Neural crest cell (in vitro differentiated cells): ENCODE measurements at regions not wholly inside any gene's neighbourhood (a gene's known extent, or its start where the extent isn't known, plus 50 kb on each side); places are given as distances from the start of the nearest gene placed in this dataset.

Experiments used
- DNase-seq: peaks from one replicate; pipeline ENCODE4 v3.0.0; 2021; ENCODE audit warnings: low read depth, mixed read lengths, low spot score
- H3K27ac Mint-ChIP-seq: one replicate; pipeline ENCODE4 v1.8.0; 2021; ENCODE audit warnings: mild to moderate bottlenecking, mixed read lengths; ENCODE audit not compliant: unreplicated experiment
- H3K27me3 Mint-ChIP-seq: 2 replicates; pipeline ENCODE4 v1.8.0; 2021; ENCODE audit warnings: low read depth, mild to moderate bottlenecking, mixed read lengths
- H3K36me3 Mint-ChIP-seq: 2 replicates; pipeline ENCODE4 v1.8.0; 2021; ENCODE audit warnings: low read depth, mild to moderate bottlenecking, mixed read lengths
- H3K4me1 Mint-ChIP-seq: 2 replicates; pipeline ENCODE4 v1.8.0; 2021; ENCODE audit warnings: mixed read lengths
- H3K4me3 Mint-ChIP-seq: one replicate; pipeline ENCODE4 v1.8.0; 2021; ENCODE audit warnings: mild to moderate bottlenecking, mixed read lengths
- H3K9me3 Mint-ChIP-seq: 2 replicates; pipeline ENCODE4 v1.8.0; 2021; ENCODE audit warnings: mixed read lengths
- TF ChIP-seq, protein P1 (sequence below): fragments of 200-600 bp; sonication (generic); conservative IDR thresholded peaks from 2 replicates; pipeline ENCODE4 v1.5.0; 2021; ENCODE audit warnings: antibody characterized with exemption, mild to moderate bottlenecking

- no peaks in the 10 kb centered on the region for H3K27me3 Mint-ChIP-seq
- no peaks in the 10 kb centered on the region for H3K4me1 Mint-ChIP-seq
- H3K27ac Mint-ChIP-seq: no peak overlapping the region
- no peak overlapping the region for H3K4me3 Mint-ChIP-seq
- peaks cover 5% of the 10 kb centered on the region for H3K9me3 Mint-ChIP-seq
- H3K36me3 Mint-ChIP-seq: no peaks in the 10 kb centered on the region
- TF ChIP-seq, protein P1, sequence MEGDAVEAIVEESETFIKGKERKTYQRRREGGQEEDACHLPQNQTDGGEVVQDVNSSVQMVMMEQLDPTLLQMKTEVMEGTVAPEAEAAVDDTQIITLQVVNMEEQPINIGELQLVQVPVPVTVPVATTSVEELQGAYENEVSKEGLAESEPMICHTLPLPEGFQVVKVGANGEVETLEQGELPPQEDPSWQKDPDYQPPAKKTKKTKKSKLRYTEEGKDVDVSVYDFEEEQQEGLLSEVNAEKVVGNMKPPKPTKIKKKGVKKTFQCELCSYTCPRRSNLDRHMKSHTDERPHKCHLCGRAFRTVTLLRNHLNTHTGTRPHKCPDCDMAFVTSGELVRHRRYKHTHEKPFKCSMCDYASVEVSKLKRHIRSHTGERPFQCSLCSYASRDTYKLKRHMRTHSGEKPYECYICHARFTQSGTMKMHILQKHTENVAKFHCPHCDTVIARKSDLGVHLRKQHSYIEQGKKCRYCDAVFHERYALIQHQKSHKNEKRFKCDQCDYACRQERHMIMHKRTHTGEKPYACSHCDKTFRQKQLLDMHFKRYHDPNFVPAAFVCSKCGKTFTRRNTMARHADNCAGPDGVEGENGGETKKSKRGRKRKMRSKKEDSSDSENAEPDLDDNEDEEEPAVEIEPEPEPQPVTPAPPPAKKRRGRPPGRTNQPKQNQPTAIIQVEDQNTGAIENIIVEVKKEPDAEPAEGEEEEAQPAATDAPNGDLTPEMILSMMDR: no peak
- DNase-seq: no peak
Observed at GRCh38 chrX:16282209-16282608, 114.9 kb downstream of the MAGEB17 start.

- peaks cover 9% of the 10 kb centered on the region for H3K9me3 Mint-ChIP-seq
- TF ChIP-seq, protein P1: no peak
- peaks cover 3% of the 10 kb centered on the region for H3K36me3 Mint-ChIP-seq
- H3K4me3 Mint-ChIP-seq: no peak overlapping the region
- no peaks in the 10 kb centered on the region for H3K4me1 Mint-ChIP-seq
- H3K27me3 Mint-ChIP-seq: no peaks in the 10 kb centered on the region
- no peak for DNase-seq
- no peak overlapping the region for H3K27ac Mint-ChIP-seq
Observed at GRCh38 chrX:16284842-16285241, 117.6 kb downstream of the MAGEB17 start.

- H3K27me3 Mint-ChIP-seq: no peaks in the 10 kb centered on the region
- TF ChIP-seq, protein P1: no peak
- no peak overlapping the region for H3K27ac Mint-ChIP-seq
- no peak overlapping the region for H3K4me3 Mint-ChIP-seq
- H3K4me1 Mint-ChIP-seq: no peaks in the 10 kb centered on the region
- H3K9me3 Mint-ChIP-seq: peaks cover 11% of the 10 kb centered on the region
- H3K36me3 Mint-ChIP-seq: peaks cover 3% of the 10 kb centered on the region
- no peak for DNase-seq
Observed at GRCh38 chrX:16290997-16291396, 123.7 kb downstream of the MAGEB17 start.

- Mint-ChIP-seq H3K4me3 (no peak overlapping the region), H3K27me3 (peaks cover 6% of the 10 kb centered on the region)
- no peak for DNase-seq
Observed at GRCh38 chrX:16300831-16301230, 133.6 kb downstream of the MAGEB17 start.

DNA sequence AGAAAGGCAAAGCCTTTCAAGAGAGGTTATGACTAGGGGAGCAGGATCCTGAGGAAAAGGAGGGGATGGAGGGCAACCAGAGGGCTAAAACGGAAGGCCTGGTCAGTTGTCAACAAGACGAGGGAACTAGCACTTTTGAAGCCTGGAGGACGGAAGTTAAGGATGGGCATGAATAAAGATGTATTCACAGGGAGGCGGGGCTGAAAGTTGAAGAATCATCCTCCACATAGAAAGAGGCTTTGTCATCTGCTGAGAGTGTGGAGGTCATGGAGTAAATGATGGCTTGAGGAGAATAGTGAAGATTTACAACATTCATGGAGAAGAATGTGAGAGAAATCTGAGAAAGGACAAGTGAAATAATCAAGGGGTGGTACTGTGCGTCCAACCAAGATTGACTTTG is 137.5 kb downstream of the MAGEB17 start:
- TF ChIP-seq, protein P1: no peak
- H3K4me1 Mint-ChIP-seq: no peaks in the 10 kb centered on the region

More at GRCh38 chrX:16300831-16301230, 133.6 kb downstream of the MAGEB17 start:
- H3K36me3 Mint-ChIP-seq: no peaks in the 10 kb centered on the region
- no peak overlapping the region for H3K27ac Mint-ChIP-seq
- H3K4me1 Mint-ChIP-seq: no peaks in the 10 kb centered on the region
- H3K9me3 Mint-ChIP-seq: no peaks in the 10 kb centered on the region
- TF ChIP-seq, protein P1: no peak

GRCh38 chrX:16305187-16305586 is 137.9 kb downstream of the MAGEB17 start:
- DNase-seq: no peak
- Mint-ChIP-seq H3K27me3 (peaks cover 3% of the 10 kb centered on the region), H3K4me1 (no peaks in the 10 kb centered on the region), H3K27ac (no peak overlapping the region), H3K4me3 (no peak overlapping the region), H3K9me3 (no peaks in the 10 kb centered on the region), H3K36me3 (no peaks in the 10 kb centered on the region)
- TF ChIP-seq, protein P1: no peak

More for the DNA sequence above, 137.5 kb downstream of the MAGEB17 start:
- Mint-ChIP-seq H3K36me3 (no peaks in the 10 kb centered on the region), H3K9me3 (no peaks in the 10 kb centered on the region), H3K27ac (no peak overlapping the region), H3K4me3 (no peak overlapping the region), H3K27me3 (peaks cover 5% of the 10 kb centered on the region)
- no peak for DNase-seq
